Large intestine (tissue), 3 donors: ENCODE measurements at regions not wholly inside any gene's neighbourhood (a gene's known extent, or its start where the extent isn't known, plus 50 kb on each side); places are given as distances from the start of the nearest gene placed in this dataset.

Source experiments
- DNase-seq, 2 donors: peaks; one replicate each; pipeline versions ENCODE4 v3.0.0 to v3.0.0-alpha.2; 2013
- H3K27ac ChIP-seq: one replicate; pipeline ENCODE4 v1.5.1; 2013; ENCODE audit warnings: low read length
- H3K27me3 ChIP-seq: 2 replicates; pipeline ENCODE4 v1.6.1; 2013; ENCODE audit warnings: low read length; ENCODE audit not compliant: control insufficient read depth, insufficient read depth
- H3K36me3 ChIP-seq: 2 replicates; pipeline ENCODE4 v1.6.1; 2013; ENCODE audit warnings: low read length; ENCODE audit not compliant: control insufficient read depth, insufficient read depth
- H3K4me1 ChIP-seq: one replicate; pipeline ENCODE4 v1.6.1; 2013; ENCODE audit warnings: low read length; ENCODE audit not compliant: control insufficient read depth, insufficient read depth
- H3K4me3 ChIP-seq: one replicate; pipeline ENCODE4 v1.5.1; 2013; ENCODE audit warnings: low read length
- H3K9me3 ChIP-seq: one replicate; pipeline ENCODE4 v1.6.1; 2013; ENCODE audit warnings: mild to moderate bottlenecking, low read depth, low read length, moderate library complexity; ENCODE audit not compliant: control insufficient read depth
- WGBS: methylation state at CpG from one replicate; pipeline ENCODE4 v1.1.5; 2013; ENCODE audit warnings: low lambda C conversion rate; ENCODE audit not compliant: insufficient coverage; 5-methylcytosine and 5-hydroxymethylcytosine counted together

GRCh38 chr3:43783987-43784639 is 93.4 kb downstream of the ABHD5 start:
- H3K27ac ChIP-seq = no peak overlapping the region
- H3K36me3 ChIP-seq = no peaks in the 10 kb centered on the region
- H3K4me3 ChIP-seq = no peak overlapping the region
- H3K27me3 ChIP-seq = peaks cover 16% of the 10 kb centered on the region
- H3K4me1 ChIP-seq = no peaks in the 10 kb centered on the region
- no peak for DNase-seq
- no CpG with 5 or more reads among the region's 6 CpGs for WGBS
- no peaks in the 10 kb centered on the region for H3K9me3 ChIP-seq

DNA sequence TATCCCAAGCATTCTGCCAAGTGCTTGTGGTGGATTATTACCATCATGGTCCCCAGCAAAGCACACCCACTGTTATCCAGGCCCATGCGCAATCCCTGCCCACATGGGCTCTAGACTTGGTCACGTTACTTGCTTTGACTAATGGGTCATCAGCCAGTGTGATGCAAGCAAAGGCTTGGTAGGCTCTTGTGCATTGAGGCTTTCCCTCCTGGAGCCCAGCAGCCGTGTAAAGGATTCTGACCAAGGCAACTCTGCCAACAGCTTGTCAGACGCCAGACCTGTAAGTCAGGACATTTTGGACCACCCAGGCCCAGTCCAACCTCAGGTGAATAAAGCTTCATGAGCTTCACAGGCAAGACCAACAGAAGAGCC is 93.9 kb downstream of the ABHD5 start:
- Histone ChIP-seq H3K27me3 (peaks cover 20% of the 10 kb centered on the region), H3K4me3 (no peak overlapping the region), H3K36me3 (no peaks in the 10 kb centered on the region), H3K9me3 (no peaks in the 10 kb centered on the region), H3K4me1 (no peaks in the 10 kb centered on the region), H3K27ac (no peak overlapping the region)
- DNase-seq = no peak
- WGBS = no CpG with 5 or more reads among the region's 4 CpGs

- Histone ChIP-seq H3K4me3 (no peak overlapping the region), H3K36me3 (no peaks in the 10 kb centered on the region), H3K4me1 (no peaks in the 10 kb centered on the region), H3K27me3 (peaks cover 20% of the 10 kb centered on the region), H3K27ac (no peak overlapping the region), H3K9me3 (no peaks in the 10 kb centered on the region)
- WGBS = no CpG with 5 or more reads among the region's 8 CpGs
- no peak for DNase-seq
These were observed 94.8 kb downstream of the ABHD5 start for GRCh38 chr3:43785551-43785950.

GRCh38 chr3:43786102-43786501 is 95.4 kb downstream of the ABHD5 start:
- WGBS = no CpG with 5 or more reads among the region's 3 CpGs
- Histone ChIP-seq H3K4me1 (no peaks in the 10 kb centered on the region), H3K27ac (no peak overlapping the region), H3K36me3 (no peaks in the 10 kb centered on the region), H3K27me3 (peaks cover 20% of the 10 kb centered on the region), H3K4me3 (no peak overlapping the region), H3K9me3 (no peaks in the 10 kb centered on the region)
- no peak for DNase-seq

GRCh38 chr3:43786526-43787305 is 96.0 kb downstream of the ABHD5 start:
- 60% methylated on average over 1 of the region's 9 CpGs for WGBS
- no peaks in the 10 kb centered on the region for H3K36me3 ChIP-seq
- H3K9me3 ChIP-seq = no peaks in the 10 kb centered on the region

GRCh38 chr3:43787330-43787729 is 96.6 kb downstream of the ABHD5 start:
- peaks cover 20% of the 10 kb centered on the region for H3K27me3 ChIP-seq
- H3K36me3 ChIP-seq = no peaks in the 10 kb centered on the region
- no CpG with 5 or more reads among the region's 3 CpGs for WGBS

More at GRCh38 chr3:43786526-43787305, 96.0 kb downstream of the ABHD5 start:
- H3K27me3 ChIP-seq = peaks cover 20% of the 10 kb centered on the region
- no peak overlapping the region for H3K4me3 ChIP-seq
- no peaks in the 10 kb centered on the region for H3K4me1 ChIP-seq
- DNase-seq = no peak
- no peak overlapping the region for H3K27ac ChIP-seq

DNA sequence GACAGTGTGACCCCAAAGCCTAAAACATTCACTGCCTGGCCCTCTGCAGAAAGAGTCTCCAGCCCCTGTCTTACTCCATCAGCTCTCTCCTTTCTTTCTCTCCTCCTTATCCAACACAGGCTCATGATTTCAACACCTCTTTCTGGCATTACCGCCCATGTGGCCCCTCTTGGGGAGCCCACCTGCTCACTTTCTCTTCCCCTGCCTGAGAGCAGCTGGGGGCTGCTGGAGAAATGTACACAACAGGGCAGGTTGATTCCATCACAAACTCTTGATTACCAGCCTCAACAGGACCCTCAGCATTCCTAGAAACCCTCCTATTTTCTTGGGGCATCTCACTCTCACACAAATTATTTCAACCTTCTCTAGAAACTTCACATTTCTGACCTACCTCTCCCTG is 98.3 kb downstream of the ABHD5 start:
- Histone ChIP-seq H3K27me3 (peaks cover 23% of the 10 kb centered on the region), H3K4me1 (no peaks in the 10 kb centered on the region), H3K4me3 (no peak overlapping the region), H3K27ac (no peak overlapping the region), H3K36me3 (no peaks in the 10 kb centered on the region), H3K9me3 (no peaks in the 10 kb centered on the region)
- no CpG with 5 or more reads among the region's 1 CpG for WGBS
- no peak for DNase-seq

More at GRCh38 chr3:43787330-43787729, 96.6 kb downstream of the ABHD5 start:
- Histone ChIP-seq H3K4me1 (no peaks in the 10 kb centered on the region), H3K9me3 (no peaks in the 10 kb centered on the region), H3K27ac (no peak overlapping the region), H3K4me3 (no peak overlapping the region)
- DNase-seq = no peak

- no peak for DNase-seq
- Histone ChIP-seq H3K27me3 (peaks cover 23% of the 10 kb centered on the region), H3K36me3 (no peaks in the 10 kb centered on the region), H3K9me3 (no peaks in the 10 kb centered on the region), H3K4me1 (no peaks in the 10 kb centered on the region), H3K4me3 (no peak overlapping the region), H3K27ac (no peak overlapping the region)
- 71% methylated on average over 1 of the region's 5 CpGs for WGBS
These were observed 99.3 kb downstream of the ABHD5 start for GRCh38 chr3:43790060-43790459.

DNA sequence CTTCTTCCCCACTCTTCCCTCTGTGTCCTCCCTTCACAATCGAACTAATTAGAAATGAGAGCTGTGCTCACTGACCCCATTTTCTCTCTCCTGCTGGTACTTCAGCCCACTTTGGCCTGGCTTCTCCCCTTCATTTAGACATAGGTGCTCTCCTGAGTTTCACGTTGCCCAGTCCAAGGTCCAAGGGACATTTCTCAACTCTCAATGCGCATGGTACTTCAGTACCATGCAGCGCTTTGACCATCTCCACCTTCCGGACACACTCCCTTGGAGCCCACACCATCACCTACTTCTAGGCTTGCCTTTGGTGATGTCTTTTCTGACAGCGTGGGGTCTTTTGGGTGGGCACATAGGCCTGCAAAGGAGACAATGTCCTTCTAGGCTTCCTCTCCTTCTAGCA is 99.7 kb downstream of the ABHD5 start:
- no peak overlapping the region for H3K4me3 ChIP-seq
- H3K27ac ChIP-seq = no peak overlapping the region
- no peaks in the 10 kb centered on the region for H3K9me3 ChIP-seq
- H3K36me3 ChIP-seq = no peaks in the 10 kb centered on the region
- no peaks in the 10 kb centered on the region for H3K4me1 ChIP-seq
- peaks cover 21% of the 10 kb centered on the region for H3K27me3 ChIP-seq
- no peak for DNase-seq
- WGBS = 67% methylated on average over 1 of the region's 6 CpGs

- Histone ChIP-seq H3K36me3 (no peaks in the 10 kb centered on the region), H3K27ac (no peak overlapping the region), H3K27me3 (peaks cover 19% of the 10 kb centered on the region), H3K4me3 (no peak overlapping the region), H3K4me1 (peaks cover 3% of the 10 kb centered on the region), H3K9me3 (no peaks in the 10 kb centered on the region)
- DNase-seq = no peak
These were observed 100.5 kb downstream of the ABHD5 start for GRCh38 chr3:43791246-43791645.

DNA sequence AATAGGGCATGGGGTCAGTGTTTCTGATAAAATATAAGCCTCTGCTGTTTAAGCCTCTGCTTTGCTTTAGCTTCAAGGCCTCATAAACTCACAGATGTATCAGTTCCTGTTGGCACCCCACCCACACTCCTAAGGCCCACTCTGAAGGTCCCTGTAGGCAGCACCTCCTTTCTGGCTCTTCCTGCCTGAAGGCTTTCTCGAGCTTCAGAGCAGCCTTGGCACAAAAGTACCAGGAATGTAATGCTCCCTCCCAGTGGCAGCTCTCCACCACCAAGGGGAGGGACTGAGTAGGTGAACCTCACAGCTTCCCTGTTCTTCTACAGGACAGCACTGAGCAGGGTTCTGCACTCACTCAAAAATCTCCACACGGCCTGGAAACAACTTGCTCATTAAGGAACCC is 102.2 kb downstream of the ABHD5 start:
- H3K27me3 ChIP-seq = peaks cover 9% of the 10 kb centered on the region
- no peaks in the 10 kb centered on the region for H3K36me3 ChIP-seq
- H3K9me3 ChIP-seq = no peaks in the 10 kb centered on the region
- no peak overlapping the region for H3K27ac ChIP-seq
- H3K4me3 ChIP-seq = no peak overlapping the region
- 40% methylated on average over 1 of the region's 2 CpGs for WGBS
- no peak for DNase-seq
- H3K4me1 ChIP-seq = peaks cover 3% of the 10 kb centered on the region
